Muscle of back (tissue), 3 donors: ENCODE measurements at regions not wholly inside any gene's neighbourhood (a gene's known extent, or its start where the extent isn't known, plus 50 kb on each side); places are given as distances from the start of the nearest gene placed in this dataset.
"Not testable (repeated sequence)": the region's sequence is repeated elsewhere in the genome, so short reads cannot be mapped to it uniquely, and the experiment has no call there.

Experiments
- DNase-seq, 3 donors: peaks; one replicate each; pipeline versions ENCODE4 v3.0.0 to v3.0.0-alpha.2; 2013

- DNase-seq = no peak
Measured at GRCh38 chr12:75805905-75806304, 225.7 kb downstream of the PHLDA1 start.

- DNase-seq = no peak
Measured at GRCh38 chr12:75805320-75805719, 226.3 kb downstream of the PHLDA1 start.

- no peak for DNase-seq
Measured at GRCh38 chr12:75798136-75798926, 233.2 kb downstream of the PHLDA1 start.

GRCh38 chr12:75795125-75795524 is 236.5 kb downstream of the PHLDA1 start:
- no peak for DNase-seq

GRCh38 chr12:75792687-75793086 is 238.9 kb downstream of the PHLDA1 start:
- no peak for DNase-seq

GRCh38 chr12:75790219-75790618 is 241.4 kb downstream of the PHLDA1 start:
- no peak for DNase-seq

- not testable (repeated sequence) for DNase-seq
Measured at GRCh38 chr12:75787146-75787545, 244.4 kb downstream of the PHLDA1 start.

- DNase-seq = no peak
Measured at GRCh38 chr12:75786070-75786469, 245.5 kb downstream of the PHLDA1 start.

- DNase-seq = no peak
Measured at GRCh38 chr12:75784591-75784990, 247.0 kb downstream of the PHLDA1 start.

GRCh38 chr12:75783093-75783877 is 248.3 kb downstream of the PHLDA1 start:
- no peak for DNase-seq

- peak in 2 of 3 donors; percentile 13 to 67 for DNase-seq
Measured at GRCh38 chr12:75782069-75782581, 249.5 kb downstream of the PHLDA1 start.

GRCh38 chr12:75781532-75782046 is 250.0 kb downstream of the PHLDA1 start:
- peak in 1 of 3 donors; percentile 40 for DNase-seq

- DNase-seq = no peak
Measured at GRCh38 chr12:75779891-75780496, 251.6 kb downstream of the PHLDA1 start.

GRCh38 chr12:75774261-75775052 is 257.1 kb downstream of the PHLDA1 start:
- no peak for DNase-seq

- DNase-seq = no peak
Measured at GRCh38 chr12:75773377-75773776, 258.2 kb downstream of the PHLDA1 start.

GRCh38 chr12:75771023-75771422 is 259.6 kb upstream of the KRR1 start:
- DNase-seq = no peak

- no peak for DNase-seq
Measured at GRCh38 chr12:75767957-75768356, 256.5 kb upstream of the KRR1 start.

GRCh38 chr12:75766263-75767160 is 255.1 kb upstream of the KRR1 start:
- no peak for DNase-seq

GRCh38 chr12:75765170-75766059 is 254.0 kb upstream of the KRR1 start:
- DNase-seq = no peak
